Left renal cortex interstitium (tissue), 4 donors: ENCODE measurements at regions not wholly inside any gene's neighbourhood (a gene's known extent, or its start where the extent isn't known, plus 50 kb on each side); places are given as distances from the start of the nearest gene placed in this dataset.
"Not testable (repeated sequence)": the region's sequence is repeated elsewhere in the genome, so short reads cannot be mapped to it uniquely, and the experiment has no call there.

Experiments
- DNase-seq, 4 donors: peaks; one replicate each; pipeline ENCODE4 v3.0.0-alpha.2; 2013; ENCODE audit warnings: low read depth in 4 of 4, low spot score in 2 of 4, missing footprints in 1 of 4

DNA sequence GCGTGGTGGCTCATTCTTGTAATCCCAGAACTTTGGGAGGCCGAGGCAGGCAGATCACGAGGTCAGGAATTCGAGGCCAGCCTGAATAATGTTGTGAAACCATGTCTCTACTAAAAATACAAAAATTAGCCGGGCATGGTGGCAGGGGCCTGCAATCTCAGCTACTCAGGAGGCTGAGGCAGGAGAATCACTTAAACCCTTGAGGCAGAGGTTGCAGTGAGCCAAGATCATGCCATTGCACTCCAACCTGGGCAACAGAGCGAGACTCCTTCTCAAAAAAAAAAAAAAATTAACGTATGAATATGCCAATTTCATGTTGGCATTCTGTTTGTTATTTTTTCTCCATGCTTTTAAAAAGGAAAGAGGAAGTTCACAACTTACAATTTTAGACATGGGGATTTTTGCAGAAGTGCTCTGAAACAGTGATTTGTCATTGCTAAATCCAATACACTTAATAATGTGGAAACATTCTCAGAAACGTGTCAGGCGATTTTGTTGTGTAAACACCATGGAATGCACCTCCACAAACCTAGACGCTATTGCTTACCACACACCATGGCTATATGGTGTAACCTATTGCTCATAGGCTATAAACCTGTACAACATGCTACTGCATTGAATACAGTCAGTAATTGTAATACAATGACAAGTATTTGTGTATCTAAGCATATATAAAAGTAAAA is 115.9 kb upstream of the PCDH20 start:
- no peak for DNase-seq

DNA sequence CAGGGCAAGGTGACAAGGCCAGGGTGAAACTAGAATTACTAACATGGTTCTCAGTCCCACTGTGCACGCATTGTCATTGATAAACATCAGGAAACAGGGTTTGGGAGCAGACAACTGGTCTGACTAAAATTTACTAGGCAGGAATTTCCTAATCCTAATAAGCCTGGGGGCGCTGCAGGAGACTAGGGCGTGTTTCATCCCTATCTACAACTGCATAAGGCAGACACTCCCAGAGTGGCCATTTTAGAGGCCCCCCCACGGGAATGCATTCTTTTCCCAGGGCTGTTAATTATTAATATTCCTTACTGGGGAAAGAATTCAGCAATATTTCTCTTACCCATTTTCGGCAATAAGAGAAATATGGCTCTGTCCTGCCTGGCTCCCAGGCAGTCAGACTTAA is 103.6 kb upstream of the PCDH20 start:
- not testable (repeated sequence) for DNase-seq

DNA sequence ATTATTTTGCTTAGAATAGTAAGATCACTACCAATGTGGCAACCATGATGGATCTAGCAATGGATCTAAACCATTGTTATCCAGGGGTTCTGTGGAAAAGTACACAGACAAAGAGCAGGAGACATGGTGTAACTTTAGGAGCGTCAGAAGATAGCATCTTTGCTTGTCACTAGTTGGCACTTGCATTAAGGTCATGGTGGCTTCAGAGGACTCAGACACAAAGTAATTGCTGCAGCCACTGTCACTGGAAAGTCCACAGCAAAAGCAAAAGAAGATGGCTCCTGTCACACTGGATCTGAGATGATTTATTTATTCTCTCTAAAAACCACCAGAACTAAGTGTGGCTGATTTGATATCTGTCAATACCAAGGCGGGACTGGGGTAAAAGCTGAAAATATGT is 93.3 kb upstream of the PCDH20 start:
- no peak for DNase-seq

DNA sequence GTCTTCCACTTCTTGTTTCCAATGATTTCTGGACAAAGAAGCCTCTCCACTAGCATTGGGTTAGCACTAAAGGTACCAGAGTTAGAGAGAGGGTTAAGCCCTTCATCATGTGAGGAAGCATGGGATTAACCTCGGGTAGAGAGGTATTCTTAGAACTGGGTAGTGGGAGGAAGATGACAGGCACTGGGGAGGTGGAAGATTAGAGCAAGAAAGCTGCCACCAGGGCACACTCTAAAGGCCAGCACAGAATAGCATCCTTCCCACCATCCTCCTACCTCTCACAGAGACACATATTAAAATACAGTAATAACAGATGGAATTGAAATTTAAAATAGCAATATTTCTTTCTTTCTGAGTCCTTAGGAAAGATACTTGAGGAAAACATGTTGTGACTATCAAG is 84.5 kb upstream of the PCDH20 start:
- DNase-seq = no peak

DNA sequence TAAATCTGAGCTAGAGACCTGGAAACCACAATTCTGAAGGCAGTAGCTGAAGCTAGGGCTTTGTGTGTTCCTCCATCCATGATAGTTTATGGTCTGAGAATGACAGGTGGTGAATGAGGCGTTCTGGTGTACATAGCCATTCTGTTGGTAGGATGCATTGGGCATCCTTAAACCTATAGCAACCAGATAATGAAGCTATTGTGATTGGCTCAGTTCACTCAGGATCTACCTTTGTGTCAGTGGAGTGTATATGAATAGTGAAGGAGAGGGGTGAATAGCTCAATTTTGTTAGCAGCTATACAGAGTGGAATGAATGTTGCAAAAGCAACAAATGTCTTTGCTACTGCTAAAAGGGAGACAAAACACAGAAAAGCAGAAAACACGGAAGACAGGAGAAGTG is 80.0 kb upstream of the PCDH20 start:
- no peak for DNase-seq

DNA sequence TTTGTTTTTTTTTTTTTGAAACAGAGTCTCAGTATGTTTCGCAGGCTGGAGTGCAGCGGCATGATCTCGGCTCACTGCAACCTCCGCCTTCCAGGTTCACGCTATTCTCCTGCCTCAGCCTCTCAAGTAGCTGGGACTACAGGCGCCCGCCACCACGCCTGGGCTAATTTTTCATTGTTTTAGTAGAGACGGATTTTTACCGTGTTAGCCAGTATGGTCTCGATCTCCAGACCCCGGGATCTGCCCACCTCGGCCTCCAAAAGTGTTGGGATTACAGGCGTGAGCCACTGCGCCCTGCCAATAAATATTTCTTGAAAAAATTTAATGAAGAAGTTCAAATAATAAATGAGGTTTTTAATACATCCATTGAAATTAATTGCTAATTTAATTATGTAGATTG is 77.9 kb upstream of the PCDH20 start:
- not testable (repeated sequence) for DNase-seq

DNA sequence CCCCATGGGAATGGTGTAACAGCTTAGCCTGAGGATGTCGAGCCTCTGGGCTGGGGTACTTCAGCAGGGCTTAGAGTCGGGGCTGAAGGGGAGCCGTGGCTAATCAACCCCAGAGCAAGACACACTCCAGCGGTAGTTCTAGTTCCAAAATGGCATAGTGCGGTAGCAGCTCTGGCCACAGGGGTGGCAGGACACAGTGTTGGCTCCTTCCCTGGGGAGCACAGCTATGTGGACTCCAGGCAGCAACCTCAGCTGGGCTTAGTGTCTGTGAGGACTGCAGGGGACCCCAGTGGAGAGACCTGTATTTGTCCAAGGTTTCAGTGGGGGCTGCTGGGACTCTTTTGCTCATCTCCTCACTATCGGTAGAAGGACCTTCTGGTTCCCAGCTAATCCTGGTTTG is 70.8 kb upstream of the PCDH20 start:
- no peak for DNase-seq

DNA sequence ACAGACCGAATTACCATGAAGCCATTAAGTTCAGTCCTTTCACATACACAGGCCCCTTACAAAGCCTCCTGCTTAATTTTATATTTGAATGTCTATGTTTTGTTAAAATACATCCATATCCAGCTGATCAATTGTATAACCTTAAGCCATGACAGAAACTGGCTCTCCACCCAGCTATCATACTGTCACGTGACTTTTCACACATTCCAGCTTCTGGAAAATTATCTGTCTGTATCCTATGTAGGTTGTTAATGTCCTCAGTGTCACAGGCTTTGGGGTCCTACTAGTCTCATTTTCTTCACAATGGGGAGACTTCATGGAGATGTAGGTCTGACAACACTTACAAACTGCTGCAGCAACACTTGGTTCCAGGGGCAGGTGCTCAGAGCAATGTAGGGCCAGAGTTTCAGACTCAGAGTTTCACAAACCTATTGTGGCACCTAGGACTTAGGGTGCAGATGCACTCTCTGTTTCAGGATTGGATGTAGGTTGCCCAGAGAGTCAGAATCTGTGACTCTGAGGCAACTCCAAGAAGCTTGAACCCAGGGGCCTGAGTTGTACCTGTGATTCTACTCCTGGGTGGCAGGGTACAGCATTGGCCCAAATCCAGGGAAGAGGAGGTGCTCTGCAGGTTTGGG is 69.6 kb upstream of the PCDH20 start:
- DNase-seq = no peak

DNA sequence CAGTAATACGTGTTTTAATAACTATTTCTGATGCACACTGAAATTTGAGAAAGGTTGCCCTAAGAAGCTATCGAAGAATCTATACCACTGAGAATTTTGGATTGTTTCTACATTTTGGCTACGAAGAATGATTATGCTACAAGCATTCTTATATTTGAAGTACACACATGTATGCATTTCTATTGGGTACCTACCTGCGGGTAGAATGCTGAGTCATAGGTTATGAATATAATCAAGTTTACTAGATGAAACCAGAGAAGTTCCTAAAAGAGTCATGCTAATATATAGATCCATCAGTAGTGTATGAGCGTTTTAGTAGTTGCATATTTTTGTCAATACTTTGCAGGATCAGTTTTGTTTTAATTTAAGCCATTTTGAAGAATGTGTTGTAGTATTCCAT is 62.0 kb upstream of the PCDH20 start:
- DNase-seq = no peak

DNA sequence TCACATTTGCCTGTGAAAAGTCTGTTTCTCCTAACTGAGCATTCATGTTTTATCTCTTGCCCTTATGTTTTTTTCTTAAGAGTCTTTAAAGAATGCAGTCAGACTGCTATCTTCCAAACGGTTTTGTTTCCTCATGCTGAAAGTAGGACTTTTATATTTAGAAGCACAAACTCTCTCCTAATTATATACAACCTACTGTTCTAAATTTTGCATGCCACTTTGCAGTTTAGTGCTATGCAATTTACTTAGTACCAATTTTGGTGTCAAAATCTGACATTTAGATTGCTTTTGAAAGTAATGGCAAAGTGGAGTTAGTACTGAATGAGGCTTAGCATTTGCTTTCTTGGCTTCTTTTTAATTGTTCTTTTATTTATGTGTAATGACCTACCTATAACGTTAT is 55.1 kb upstream of the PCDH20 start:
- DNase-seq = no peak

DNA sequence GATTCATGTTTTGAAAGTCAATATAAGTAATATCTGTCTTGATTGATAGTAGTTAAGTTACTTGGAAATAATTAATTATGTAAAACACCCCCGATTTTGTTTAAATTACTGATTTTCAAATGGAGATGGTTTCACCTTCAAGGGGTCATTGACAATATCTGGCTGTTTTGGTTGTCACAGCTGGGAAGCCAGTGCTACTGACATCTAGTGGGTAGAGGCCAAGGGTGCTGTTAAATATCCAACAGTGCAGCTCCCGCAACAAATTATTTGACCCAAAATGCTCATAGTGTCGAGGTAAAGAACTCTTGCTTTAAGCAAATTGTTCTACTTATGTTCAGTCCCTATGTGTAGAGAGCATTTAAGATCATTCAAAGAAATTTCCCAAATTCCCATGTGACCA is 50.6 kb upstream of the PCDH20 start:
- DNase-seq = no peak
